Lower lobe of right lung (tissue), 2 donors: ENCODE measurements at regions not wholly inside any gene's neighbourhood (a gene's known extent, or its start where the extent isn't known, plus 50 kb on each side); places are given as distances from the start of the nearest gene placed in this dataset.

ENCODE experiments used
- ATAC-seq, 2 donors: fragments of 200-7000 bp; cut with Tn5 transposase; one replicate each; pipeline ENCODE4 v1.9.1; 2020 to 2022; ENCODE audit warnings: mild to moderate bottlenecking in 2 of 2, moderate library complexity in 2 of 2
- DNase-seq: peaks from one replicate; pipeline ENCODE4 v3.0.0-alpha.2; 2020
- H3K27ac ChIP-seq: fragments of 200-600 bp; one replicate; pipeline ENCODE4 v1.8.0; 2022
- H3K27me3 ChIP-seq: fragments of 200-600 bp; one replicate; pipeline ENCODE4 v1.8.0; 2022; ENCODE audit warnings: low read depth
- H3K36me3 ChIP-seq: fragments of 200-600 bp; one replicate; pipeline ENCODE4 v1.8.0; 2022; ENCODE audit warnings: mild to moderate bottlenecking
- H3K4me1 ChIP-seq: fragments of 200-600 bp; one replicate; pipeline ENCODE4 v1.8.0; 2022
- H3K4me3 ChIP-seq: fragments of 200-600 bp; one replicate; pipeline ENCODE4 v1.8.0; 2022; ENCODE audit warnings: mild to moderate bottlenecking
- H3K9me3 ChIP-seq: fragments of 200-600 bp; one replicate; pipeline ENCODE4 v1.8.0; 2022
- intact Hi-C: fragments of 100-400 bp; cut with DNase I; formaldehyde crosslinking; loops from one replicate; pipeline ENCODE4 v1.11.0; 2022
- TF ChIP-seq, protein P1 (sequence below): fragments of 200-600 bp; IDR thresholded peaks from one replicate; pipeline ENCODE4 v1.8.0; 2022; ENCODE audit warnings: antibody characterized with exemption, mild to moderate bottlenecking
- donor health status: DM: no; HTN: yes; CAD: no; lungs with severe emphysema.

- H3K27ac ChIP-seq: no peak overlapping the region
- no peaks in the 10 kb centered on the region for H3K27me3 ChIP-seq
- intact Hi-C loops: no loop called here
- DNase-seq (no peak), ATAC-seq (no peak)
- H3K36me3 ChIP-seq: no peaks in the 10 kb centered on the region
- TF ChIP-seq, protein P1, sequence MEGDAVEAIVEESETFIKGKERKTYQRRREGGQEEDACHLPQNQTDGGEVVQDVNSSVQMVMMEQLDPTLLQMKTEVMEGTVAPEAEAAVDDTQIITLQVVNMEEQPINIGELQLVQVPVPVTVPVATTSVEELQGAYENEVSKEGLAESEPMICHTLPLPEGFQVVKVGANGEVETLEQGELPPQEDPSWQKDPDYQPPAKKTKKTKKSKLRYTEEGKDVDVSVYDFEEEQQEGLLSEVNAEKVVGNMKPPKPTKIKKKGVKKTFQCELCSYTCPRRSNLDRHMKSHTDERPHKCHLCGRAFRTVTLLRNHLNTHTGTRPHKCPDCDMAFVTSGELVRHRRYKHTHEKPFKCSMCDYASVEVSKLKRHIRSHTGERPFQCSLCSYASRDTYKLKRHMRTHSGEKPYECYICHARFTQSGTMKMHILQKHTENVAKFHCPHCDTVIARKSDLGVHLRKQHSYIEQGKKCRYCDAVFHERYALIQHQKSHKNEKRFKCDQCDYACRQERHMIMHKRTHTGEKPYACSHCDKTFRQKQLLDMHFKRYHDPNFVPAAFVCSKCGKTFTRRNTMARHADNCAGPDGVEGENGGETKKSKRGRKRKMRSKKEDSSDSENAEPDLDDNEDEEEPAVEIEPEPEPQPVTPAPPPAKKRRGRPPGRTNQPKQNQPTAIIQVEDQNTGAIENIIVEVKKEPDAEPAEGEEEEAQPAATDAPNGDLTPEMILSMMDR: no peak
- H3K4me1 ChIP-seq: no peaks in the 10 kb centered on the region
- H3K9me3 ChIP-seq: no peaks in the 10 kb centered on the region
- H3K4me3 ChIP-seq: no peak overlapping the region
Measured at GRCh38 chr1:222331340-222331739, 216.6 kb downstream of the HHIPL2 start.

DNA sequence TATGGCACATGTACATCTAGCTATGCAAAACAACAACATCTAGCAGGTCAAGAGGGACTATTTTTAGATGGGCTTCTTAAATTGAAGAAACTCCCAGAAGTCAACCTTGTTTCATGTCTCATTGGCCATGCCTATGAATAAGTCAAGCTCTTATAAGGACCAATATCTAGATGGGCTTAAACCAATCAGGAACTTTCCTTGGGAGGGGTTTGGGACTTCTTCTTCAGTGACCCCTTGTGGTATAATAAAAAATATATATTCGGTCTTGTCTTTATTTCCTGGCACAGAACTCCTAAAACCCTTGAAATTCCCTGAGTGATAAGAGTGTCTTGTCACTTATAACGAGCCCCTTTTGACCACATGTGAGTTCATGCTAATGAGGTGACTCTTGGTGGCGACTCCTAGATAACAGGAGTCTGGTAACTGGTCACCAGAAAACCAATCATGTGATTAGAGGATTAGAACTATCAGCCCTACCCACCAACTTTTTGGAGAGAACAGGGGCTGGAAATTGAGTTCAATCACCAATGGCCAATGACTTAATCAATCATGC lies 218.3 kb downstream of the HHIPL2 start:
- H3K4me3 ChIP-seq: no peak overlapping the region
- H3K4me1 ChIP-seq: no peaks in the 10 kb centered on the region
- H3K9me3 ChIP-seq: no peaks in the 10 kb centered on the region
- intact Hi-C loops: no loop called here
- H3K27ac ChIP-seq: no peak overlapping the region
- TF ChIP-seq, protein P1: no peak
- H3K36me3 ChIP-seq: no peaks in the 10 kb centered on the region
- DNase-seq (no peak), ATAC-seq (no peak)
- no peaks in the 10 kb centered on the region for H3K27me3 ChIP-seq

GRCh38 chr1:222326710-222327036 lies 221.2 kb downstream of the HHIPL2 start:
- H3K36me3 ChIP-seq: no peaks in the 10 kb centered on the region

GRCh38 chr1:222326006-222326709 lies 221.7 kb downstream of the HHIPL2 start:
- Histone ChIP-seq H3K4me3 (no peak overlapping the region), H3K9me3 (no peaks in the 10 kb centered on the region), H3K27ac (no peak overlapping the region), H3K4me1 (no peaks in the 10 kb centered on the region), H3K27me3 (no peaks in the 10 kb centered on the region), H3K36me3 (no peaks in the 10 kb centered on the region)
- no peak for ATAC-seq
- intact Hi-C loops: no loop called here
- no peak for DNase-seq
- TF ChIP-seq, protein P1: no peak

More at GRCh38 chr1:222326710-222327036, 221.2 kb downstream of the HHIPL2 start:
- no peak overlapping the region for H3K4me3 ChIP-seq
- TF ChIP-seq, protein P1: no peak
- no peak for ATAC-seq
- H3K9me3 ChIP-seq: no peaks in the 10 kb centered on the region
- no peaks in the 10 kb centered on the region for H3K27me3 ChIP-seq
- DNase-seq: no peak
- H3K4me1 ChIP-seq: no peaks in the 10 kb centered on the region
- intact Hi-C loops: no loop called here
- H3K27ac ChIP-seq: no peak overlapping the region

- TF ChIP-seq, protein P1: no peak
- H3K27me3 ChIP-seq: no peaks in the 10 kb centered on the region
- ATAC-seq (no peak), DNase-seq (no peak)
- no peaks in the 10 kb centered on the region for H3K9me3 ChIP-seq
- H3K4me3 ChIP-seq: no peak overlapping the region
- no peak overlapping the region for H3K27ac ChIP-seq
- H3K4me1 ChIP-seq: no peaks in the 10 kb centered on the region
- no peaks in the 10 kb centered on the region for H3K36me3 ChIP-seq
- intact Hi-C loops: no loop called here
Measured at GRCh38 chr1:222325506-222325905, 222.4 kb downstream of the HHIPL2 start.
